Smooth muscle cell (in vitro differentiated cells): ENCODE measurements at regions not wholly inside any gene's neighbourhood (a gene's known extent, or its start where the extent isn't known, plus 50 kb on each side); places are given as distances from the start of the nearest gene placed in this dataset.

Experiments used
- DNase-seq: peaks from one replicate; lab custom pipeline; 2025; ENCODE audit not compliant: unreplicated experiment; lab: John Stamatoyannopoulos, UW
- H2AFZ ChIP-seq: fragments of 200-600 bp; sonication (generic); 2 replicates; pipeline ENCODE4 v1.6.0; 2016; ENCODE audit warnings: antibody characterized with exemption, low read depth, mild to moderate bottlenecking
- H3F3A ChIP-seq: fragments of 200-600 bp; sonication (generic); 2 replicates; pipeline ENCODE4 v1.6.0; 2017; ENCODE audit warnings: antibody characterized with exemption, low read depth
- H3K27ac ChIP-seq: fragments of 200-600 bp; sonication (generic); 2 replicates; pipeline ENCODE4 v1.5.1; 2016; ENCODE audit warnings: low read depth, mild to moderate bottlenecking
- H3K27me3 ChIP-seq: fragments of 200-600 bp; sonication (generic); 2 replicates; pipeline ENCODE4 v1.6.1; 2016; ENCODE audit warnings: low read depth, mild to moderate bottlenecking
- H3K36me3 ChIP-seq: fragments of 200-600 bp; sonication (generic); 2 replicates; pipeline ENCODE4 v1.5.1; 2016; ENCODE audit warnings: low read depth
- H3K4me1 ChIP-seq: fragments of 200-600 bp; sonication (generic); 2 replicates; pipeline ENCODE4 v1.5.1; 2016; ENCODE audit warnings: low read depth
- H3K4me2 ChIP-seq: fragments of 200-600 bp; sonication (generic); 2 replicates; pipeline ENCODE4 v1.6.0; 2016; ENCODE audit warnings: mild to moderate bottlenecking
- H3K4me3 ChIP-seq: fragments of 200-600 bp; sonication (generic); 2 replicates; pipeline ENCODE4 v1.5.1; 2016; ENCODE audit warnings: mild to moderate bottlenecking
- H3K79me2 ChIP-seq: fragments of 200-600 bp; sonication (generic); 2 replicates; pipeline ENCODE4 v1.6.0; 2016; ENCODE audit warnings: low read depth, mild to moderate bottlenecking
- H3K9ac ChIP-seq: fragments of 200-600 bp; sonication (generic); 2 replicates; pipeline ENCODE4 v1.6.0; 2016; ENCODE audit warnings: low read depth
- H3K9me3 ChIP-seq: fragments of 200-600 bp; sonication (generic); replicated peaks from 2 replicates; pipeline ENCODE4 v1.5.1; 2016; ENCODE audit warnings: low read depth
- H4K20me1 ChIP-seq: fragments of 200-600 bp; sonication (generic); 2 replicates; pipeline ENCODE4 v1.6.0; 2016; ENCODE audit warnings: low read depth
- CTCF ChIP-seq: fragments of 200-600 bp; sonication (generic); IDR thresholded peaks from 2 replicates; pipeline ENCODE4 v1.5.1; 2017; ENCODE audit warnings: borderline replicate concordance, mild to moderate bottlenecking, antibody characterized with exemption; ENCODE audit not compliant: insufficient read depth, poor library complexity, severe bottlenecking
- WGBS: methylation state at CpG from one replicate; pipeline ENCODE4 v1.1.7; 2016; ENCODE audit warnings: low lambda C conversion rate; 5-methylcytosine and 5-hydroxymethylcytosine counted together

DNA sequence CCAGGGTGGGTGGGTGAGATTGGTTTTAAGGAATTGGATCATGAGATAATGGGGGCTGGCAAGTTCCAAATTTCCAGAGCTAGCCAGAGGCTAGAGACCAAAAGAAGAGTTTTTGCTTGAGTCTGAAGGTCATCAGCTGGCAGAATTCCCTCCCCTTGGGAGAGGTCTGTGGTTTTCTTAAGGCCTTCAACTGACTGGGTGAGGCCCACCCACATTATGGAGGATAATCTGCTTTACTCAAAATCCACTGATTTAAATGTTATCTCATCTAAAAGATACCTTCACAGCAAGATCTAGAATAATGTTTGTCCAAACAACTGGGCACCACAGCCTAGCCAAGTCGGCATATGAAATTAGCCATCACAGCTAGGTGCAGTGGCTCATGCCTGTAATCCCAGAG is 156.4 kb downstream of the URB2 start:
- Histone ChIP-seq H3K4me3 (no peak overlapping the region), H3K27ac (no peak overlapping the region), H2AFZ (no peak overlapping the region), H3K4me2 (no peak overlapping the region), H3K79me2 (no peaks in the 10 kb centered on the region), H3K36me3 (no peaks in the 10 kb centered on the region), H3F3A (peaks cover 7% of the 10 kb centered on the region), H3K9ac (no peak overlapping the region), H3K4me1 (no peaks in the 10 kb centered on the region), H3K27me3 (no peaks in the 10 kb centered on the region), H3K9me3 (no peaks in the 10 kb centered on the region), H4K20me1 (no peaks in the 10 kb centered on the region)
- TF ChIP-seq CTCF: no peak
- DNase-seq: no peak
- WGBS: 89% methylated on average over 1 of the region's 1 CpG

DNA sequence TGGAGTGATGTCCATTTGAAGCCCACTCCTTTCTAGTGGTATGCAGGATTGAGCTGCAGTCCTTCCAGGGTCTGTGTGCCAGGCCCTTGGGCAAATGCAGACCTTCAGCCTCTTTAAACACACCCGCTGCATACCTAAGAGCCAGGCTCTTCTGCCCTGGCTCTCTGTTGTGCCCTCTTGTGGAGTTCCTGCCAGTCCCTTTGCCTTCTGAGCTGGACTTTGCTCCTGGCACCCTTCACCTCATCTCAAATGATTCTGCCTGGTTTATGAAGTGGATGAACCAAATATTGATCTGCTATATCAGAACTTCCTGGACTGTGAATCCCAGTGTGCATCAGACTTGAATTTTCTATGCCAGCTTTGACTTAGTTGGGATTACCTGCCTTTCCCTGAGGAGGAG is 158.8 kb downstream of the URB2 start:
- no peak overlapping the region for H3K9ac ChIP-seq
- no peak overlapping the region for H3K4me2 ChIP-seq
- H3K27ac ChIP-seq: no peak overlapping the region
- H3K9me3 ChIP-seq: no peaks in the 10 kb centered on the region
- no peaks in the 10 kb centered on the region for H3K36me3 ChIP-seq
- no peaks in the 10 kb centered on the region for H3K27me3 ChIP-seq
- no peaks in the 10 kb centered on the region for H4K20me1 ChIP-seq
- H3K4me1 ChIP-seq: no peaks in the 10 kb centered on the region
- peaks cover 7% of the 10 kb centered on the region for H3F3A ChIP-seq
- no peak for TF ChIP-seq CTCF
- no peak overlapping the region for H3K4me3 ChIP-seq
- no peak overlapping the region for H2AFZ ChIP-seq
- H3K79me2 ChIP-seq: no peaks in the 10 kb centered on the region
- no peak for DNase-seq
- 86% methylated on average over 1 of the region's 1 CpG for WGBS

GRCh38 chr1:229786974-229787610 is 161.0 kb downstream of the URB2 start:
- Histone ChIP-seq H3K9ac (no peak overlapping the region), H3F3A (peaks cover 7% of the 10 kb centered on the region), H3K27ac (peak overlapping the region; percentile 27), H3K4me3 (no peak overlapping the region), H2AFZ (no peak overlapping the region), H3K4me2 (no peak overlapping the region), H3K27me3 (no peaks in the 10 kb centered on the region), H3K36me3 (no peaks in the 10 kb centered on the region), H3K9me3 (no peaks in the 10 kb centered on the region), H3K79me2 (no peaks in the 10 kb centered on the region), H4K20me1 (no peaks in the 10 kb centered on the region), H3K4me1 (peaks cover 6% of the 10 kb centered on the region)
- DNase-seq: no peak
- WGBS: 45% methylated on average over 3 of the region's 3 CpGs
- no peak for TF ChIP-seq CTCF

GRCh38 chr1:229788004-229788403 is 162.0 kb downstream of the URB2 start:
- H3K36me3 ChIP-seq: no peaks in the 10 kb centered on the region
- WGBS: 98% methylated on average over 5 of the region's 6 CpGs
- H3K27ac ChIP-seq: no peak overlapping the region
- H3K9ac ChIP-seq: no peak overlapping the region
- no peak overlapping the region for H3K4me3 ChIP-seq
- no peak for DNase-seq
- H3K9me3 ChIP-seq: no peaks in the 10 kb centered on the region
- H3K79me2 ChIP-seq: no peaks in the 10 kb centered on the region
- peaks cover 7% of the 10 kb centered on the region for H3F3A ChIP-seq
- no peaks in the 10 kb centered on the region for H4K20me1 ChIP-seq
- peaks cover 12% of the 10 kb centered on the region for H3K4me1 ChIP-seq
- H3K4me2 ChIP-seq: no peak overlapping the region
- TF ChIP-seq CTCF: no peak
- H3K27me3 ChIP-seq: no peaks in the 10 kb centered on the region
- H2AFZ ChIP-seq: no peak overlapping the region
